ENCODE measurements at regions not wholly inside any gene's neighbourhood (a gene's known extent, or its start where the extent isn't known, plus 50 kb on each side); places are given as distances from the start of the nearest gene placed in this dataset.

DNA sequence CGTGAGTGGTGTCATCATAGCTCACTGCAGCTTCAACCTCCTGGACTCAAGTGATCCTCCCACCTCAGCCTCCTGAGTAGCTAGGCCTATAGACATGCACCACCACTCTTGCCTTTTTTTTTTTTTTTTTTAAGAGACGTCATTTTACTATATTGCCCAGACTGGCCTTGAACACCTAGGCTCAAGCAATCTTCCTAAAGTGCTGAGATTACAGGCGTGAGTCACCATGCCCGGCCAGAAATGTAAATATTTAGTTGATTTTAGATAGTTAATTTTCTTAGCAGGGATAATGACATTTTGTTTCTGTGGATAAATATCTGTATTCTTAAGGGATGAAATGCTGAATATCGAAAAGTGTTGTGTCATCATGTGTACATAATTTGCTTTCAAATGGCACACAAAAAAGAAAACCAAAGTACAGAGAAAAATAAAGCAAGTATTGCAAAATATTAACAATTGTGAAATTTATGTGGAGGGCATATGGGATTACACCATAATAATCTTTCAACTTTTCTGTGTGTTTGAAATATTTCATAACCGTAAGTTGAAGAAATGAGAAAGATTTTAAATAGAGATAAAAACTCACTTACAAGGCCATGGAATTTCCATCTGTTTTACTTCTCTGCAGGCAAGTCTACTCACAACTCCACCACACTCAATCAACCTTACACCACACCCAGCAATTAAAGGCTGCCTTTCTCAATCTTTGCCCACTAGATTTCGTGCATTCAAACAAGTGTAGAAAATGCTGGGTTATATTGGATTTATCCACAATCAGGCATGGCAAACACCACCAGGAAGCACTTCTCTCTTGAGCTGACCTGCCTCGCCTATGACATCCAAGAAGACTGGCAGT, 93.7 kb downstream of the SPTSSA start (continued):
- TF ChIP-seq, protein P1, sequence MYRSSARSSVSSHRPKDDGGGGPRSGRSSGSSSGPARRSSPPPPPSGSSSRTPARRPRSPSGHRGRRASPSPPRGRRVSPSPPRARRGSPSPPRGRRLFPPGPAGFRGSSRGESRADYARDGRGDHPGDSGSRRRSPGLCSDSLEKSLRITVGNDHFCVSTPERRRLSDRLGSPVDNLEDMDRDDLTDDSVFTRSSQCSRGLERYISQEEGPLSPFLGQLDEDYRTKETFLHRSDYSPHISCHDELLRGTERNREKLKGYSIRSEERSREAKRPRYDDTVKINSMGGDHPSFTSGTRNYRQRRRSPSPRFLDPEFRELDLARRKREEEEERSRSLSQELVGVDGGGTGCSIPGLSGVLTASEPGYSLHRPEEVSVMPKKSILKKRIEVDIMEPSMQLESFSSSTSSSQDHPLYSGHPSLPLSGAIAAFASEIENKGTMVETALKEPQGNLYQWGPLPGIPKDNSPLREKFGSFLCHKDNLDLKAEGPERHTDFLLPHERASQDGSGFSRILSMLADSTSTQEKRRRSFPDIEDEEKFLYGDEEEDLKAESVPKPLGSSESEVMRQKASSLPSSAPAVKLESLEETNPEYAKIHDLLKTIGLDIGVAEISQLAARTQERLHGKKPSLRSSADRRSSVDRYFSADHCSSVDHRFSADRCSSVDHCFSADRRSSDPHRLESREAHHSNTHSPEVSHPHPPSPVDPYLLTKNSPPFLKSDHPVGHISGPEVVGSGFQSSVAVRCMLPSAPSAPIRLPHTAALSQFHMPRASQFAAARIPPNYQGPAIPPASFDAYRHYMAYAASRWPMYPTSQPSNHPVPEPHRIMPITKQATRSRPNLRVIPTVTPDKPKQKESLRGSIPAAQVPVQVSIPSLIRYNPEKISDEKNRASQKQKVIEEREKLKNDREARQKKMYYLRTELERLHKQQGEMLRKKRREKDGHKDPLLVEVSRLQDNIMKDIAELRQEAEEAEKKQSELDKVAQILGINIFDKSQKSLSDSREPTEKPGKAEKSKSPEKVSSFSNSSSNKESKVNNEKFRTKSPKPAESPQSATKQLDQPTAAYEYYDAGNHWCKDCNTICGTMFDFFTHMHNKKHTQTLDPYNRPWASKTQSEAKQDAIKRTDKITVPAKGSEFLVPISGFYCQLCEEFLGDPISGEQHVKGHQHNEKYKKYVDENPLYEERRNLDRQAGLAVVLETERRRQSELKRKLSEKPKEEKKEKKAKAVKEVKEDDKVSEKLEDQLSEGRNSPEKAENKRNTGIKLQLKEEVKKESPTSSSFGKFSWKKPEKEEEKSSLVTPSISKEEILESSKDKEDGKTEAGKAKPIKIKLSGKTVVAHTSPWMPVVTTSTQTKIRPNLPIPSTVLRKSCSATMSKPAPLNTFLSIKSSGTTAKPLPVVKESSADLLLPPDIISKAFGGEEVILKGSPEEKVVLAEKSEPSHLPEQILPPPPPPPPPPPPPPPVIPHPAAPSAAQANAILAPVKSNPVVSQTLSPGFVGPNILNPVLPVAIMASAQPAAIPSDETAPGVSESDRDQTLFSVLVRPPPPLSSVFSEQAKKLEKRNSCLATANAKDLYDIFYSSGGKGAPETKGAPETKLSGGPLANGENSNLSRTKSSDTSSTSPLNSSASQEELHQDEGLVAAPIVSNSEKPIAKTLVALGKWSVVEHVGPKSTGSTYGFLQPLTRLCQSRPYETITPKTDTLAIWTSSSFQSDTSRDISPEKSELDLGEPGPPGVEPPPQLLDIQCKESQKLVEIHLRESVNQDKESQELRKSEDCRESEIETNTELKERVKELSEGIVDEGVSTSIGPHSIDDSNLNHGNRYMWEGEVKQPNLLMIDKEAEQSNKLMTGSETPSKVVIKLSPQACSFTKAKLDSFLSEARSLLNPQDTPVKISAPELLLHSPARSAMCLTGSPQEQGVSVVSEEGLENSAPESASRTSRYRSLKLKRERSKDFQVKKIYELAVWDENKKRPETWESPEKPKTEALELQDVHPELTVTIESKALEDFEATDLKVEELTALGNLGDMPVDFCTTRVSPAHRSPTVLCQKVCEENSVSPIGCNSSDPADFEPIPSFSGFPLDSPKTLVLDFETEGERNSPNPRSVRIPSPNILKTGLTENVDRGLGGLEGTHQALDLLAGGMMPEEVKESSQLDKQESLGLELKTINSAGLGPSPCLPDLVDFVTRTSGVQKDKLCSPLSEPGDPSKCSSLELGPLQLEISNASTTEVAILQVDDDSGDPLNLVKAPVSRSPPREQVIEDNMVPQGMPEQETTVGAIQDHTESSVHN (CRISPR knock-in tag; IDR thresholded peaks at IDR 0.05): no peak
- TF ChIP-seq ZNF772 (CRISPR knock-in tag; IDR thresholded peaks at IDR 0.05) (no peak), ZNF644 (CRISPR knock-in tag; IDR thresholded peaks at IDR 0.05; ENCODE audit: low read depth) (peak; percentile 29; the same call in 1 of the 2 replicates), PRMT3 (CRISPR knock-in tag; IDR thresholded peaks at IDR 0.05; ENCODE audit: borderline replicate concordance, low read depth) (no peak), SIX4 (CRISPR knock-in tag; IDR thresholded peaks at IDR 0.05) (no peak; the same call in 1 of the 2 replicates), RCOR2 (CRISPR knock-in tag; IDR thresholded peaks at IDR 0.05) (peak; percentile 84; the same call in 1 of the 2 replicates), PLRG1 (conservative IDR thresholded peaks at IDR 0.05) (no peak), MLLT10 (CRISPR knock-in tag; IDR thresholded peaks at IDR 0.05) (no peak), ZZZ3 (CRISPR knock-in tag; IDR thresholded peaks at IDR 0.05; ENCODE audit: borderline replicate concordance) (no peak), PHB2 (IDR thresholded peaks at IDR 0.05; ENCODE audit: partially characterized antibody) (no peak), PAWR (CRISPR knock-in tag; IDR thresholded peaks at IDR 0.05; ENCODE audit: borderline replicate concordance) (no peak), NPAS2 (CRISPR knock-in tag; IDR thresholded peaks at IDR 0.05; ENCODE audit: borderline replicate concordance) (no peak), NR1H2 (CRISPR knock-in tag; IDR thresholded peaks at IDR 0.05; ENCODE audit: borderline replicate concordance, low read depth) (no peak)
- TF ChIP-seq, protein P2, sequence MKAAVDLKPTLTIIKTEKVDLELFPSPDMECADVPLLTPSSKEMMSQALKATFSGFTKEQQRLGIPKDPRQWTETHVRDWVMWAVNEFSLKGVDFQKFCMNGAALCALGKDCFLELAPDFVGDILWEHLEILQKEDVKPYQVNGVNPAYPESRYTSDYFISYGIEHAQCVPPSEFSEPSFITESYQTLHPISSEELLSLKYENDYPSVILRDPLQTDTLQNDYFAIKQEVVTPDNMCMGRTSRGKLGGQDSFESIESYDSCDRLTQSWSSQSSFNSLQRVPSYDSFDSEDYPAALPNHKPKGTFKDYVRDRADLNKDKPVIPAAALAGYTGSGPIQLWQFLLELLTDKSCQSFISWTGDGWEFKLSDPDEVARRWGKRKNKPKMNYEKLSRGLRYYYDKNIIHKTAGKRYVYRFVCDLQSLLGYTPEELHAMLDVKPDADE (CRISPR knock-in tag; IDR thresholded peaks at IDR 0.05): no peak
- TF ChIP-seq, protein P3, sequence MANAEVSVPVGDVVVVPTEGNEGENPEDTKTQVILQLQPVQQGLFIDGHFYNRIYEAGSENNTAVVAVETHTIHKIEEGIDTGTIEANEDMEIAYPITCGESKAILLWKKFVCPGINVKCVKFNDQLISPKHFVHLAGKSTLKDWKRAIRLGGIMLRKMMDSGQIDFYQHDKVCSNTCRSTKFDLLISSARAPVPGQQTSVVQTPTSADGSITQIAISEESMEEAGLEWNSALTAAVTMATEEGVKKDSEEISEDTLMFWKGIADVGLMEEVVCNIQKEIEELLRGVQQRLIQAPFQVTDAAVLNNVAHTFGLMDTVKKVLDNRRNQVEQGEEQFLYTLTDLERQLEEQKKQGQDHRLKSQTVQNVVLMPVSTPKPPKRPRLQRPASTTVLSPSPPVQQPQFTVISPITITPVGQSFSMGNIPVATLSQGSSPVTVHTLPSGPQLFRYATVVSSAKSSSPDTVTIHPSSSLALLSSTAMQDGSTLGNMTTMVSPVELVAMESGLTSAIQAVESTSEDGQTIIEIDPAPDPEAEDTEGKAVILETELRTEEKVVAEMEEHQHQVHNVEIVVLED (CRISPR knock-in tag; IDR thresholded peaks at IDR 0.05; ENCODE audit: borderline replicate concordance): no peak
- TF ChIP-seq, protein P4, sequence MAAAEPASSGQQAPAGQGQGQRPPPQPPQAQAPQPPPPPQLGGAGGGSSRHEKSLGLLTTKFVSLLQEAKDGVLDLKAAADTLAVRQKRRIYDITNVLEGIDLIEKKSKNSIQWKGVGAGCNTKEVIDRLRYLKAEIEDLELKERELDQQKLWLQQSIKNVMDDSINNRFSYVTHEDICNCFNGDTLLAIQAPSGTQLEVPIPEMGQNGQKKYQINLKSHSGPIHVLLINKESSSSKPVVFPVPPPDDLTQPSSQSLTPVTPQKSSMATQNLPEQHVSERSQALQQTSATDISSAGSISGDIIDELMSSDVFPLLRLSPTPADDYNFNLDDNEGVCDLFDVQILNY (CRISPR knock-in tag; conservative IDR thresholded peaks at IDR 0.05): no peak

All from HepG2 (cell line).